ENCODE measurements at regions not wholly inside any gene's neighbourhood (a gene's known extent, or its start where the extent isn't known, plus 50 kb on each side); places are given as distances from the start of the nearest gene placed in this dataset.

DNA sequence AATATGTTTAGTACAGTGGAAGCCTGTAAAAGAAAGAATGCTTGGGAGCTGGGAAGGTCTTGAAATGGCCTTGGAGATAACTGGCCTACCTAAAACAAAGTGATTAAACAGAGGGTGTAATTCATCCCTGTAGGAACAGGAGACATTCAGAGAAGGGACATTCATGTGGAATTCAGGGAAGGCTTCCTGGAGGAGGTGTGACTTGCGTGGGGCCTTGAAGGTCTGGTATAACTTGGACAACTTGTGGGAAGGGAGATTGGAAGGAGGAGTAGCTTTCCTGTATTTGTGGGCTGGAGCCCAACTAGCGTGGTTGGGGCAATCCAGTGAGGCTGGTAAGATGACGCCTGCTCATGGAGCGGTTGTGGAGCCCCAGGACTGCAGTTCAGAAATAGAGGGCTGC lies 156.4 kb downstream of the AACS start:
- TF ChIP-seq, protein P1, sequence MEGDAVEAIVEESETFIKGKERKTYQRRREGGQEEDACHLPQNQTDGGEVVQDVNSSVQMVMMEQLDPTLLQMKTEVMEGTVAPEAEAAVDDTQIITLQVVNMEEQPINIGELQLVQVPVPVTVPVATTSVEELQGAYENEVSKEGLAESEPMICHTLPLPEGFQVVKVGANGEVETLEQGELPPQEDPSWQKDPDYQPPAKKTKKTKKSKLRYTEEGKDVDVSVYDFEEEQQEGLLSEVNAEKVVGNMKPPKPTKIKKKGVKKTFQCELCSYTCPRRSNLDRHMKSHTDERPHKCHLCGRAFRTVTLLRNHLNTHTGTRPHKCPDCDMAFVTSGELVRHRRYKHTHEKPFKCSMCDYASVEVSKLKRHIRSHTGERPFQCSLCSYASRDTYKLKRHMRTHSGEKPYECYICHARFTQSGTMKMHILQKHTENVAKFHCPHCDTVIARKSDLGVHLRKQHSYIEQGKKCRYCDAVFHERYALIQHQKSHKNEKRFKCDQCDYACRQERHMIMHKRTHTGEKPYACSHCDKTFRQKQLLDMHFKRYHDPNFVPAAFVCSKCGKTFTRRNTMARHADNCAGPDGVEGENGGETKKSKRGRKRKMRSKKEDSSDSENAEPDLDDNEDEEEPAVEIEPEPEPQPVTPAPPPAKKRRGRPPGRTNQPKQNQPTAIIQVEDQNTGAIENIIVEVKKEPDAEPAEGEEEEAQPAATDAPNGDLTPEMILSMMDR (IDR thresholded peaks at IDR 0.05 in 4 of 5, conservative IDR thresholded peaks at IDR 0.05 in 1 of 5) = no peak
- no peak for TF ChIP-seq POLR2A (IDR thresholded peaks at IDR 0.05)

Measured in gastrocnemius medialis (tissue), 4 donors.